GM23338 (cell line): ENCODE measurements at regions not wholly inside any gene's neighbourhood (a gene's known extent, or its start where the extent isn't known, plus 50 kb on each side); places are given as distances from the start of the nearest gene placed in this dataset.
"Not testable (repeated sequence)": the region's sequence is repeated elsewhere in the genome, so short reads cannot be mapped to it uniquely, and the experiment has no call there.

Experiments used
- ATAC-seq: fragments of 200-7000 bp; cut with Tn5 transposase; 3 replicates; pipeline ENCODE4 v1.9.1; 2020
- DNase-seq: peaks from one replicate; pipeline ENCODE4 v3.0.0-alpha.2; 2015; ENCODE audit warnings: low spot score
- H2AFZ ChIP-seq: fragments of 200-600 bp; sonication (generic); 2 replicates; pipeline ENCODE4 v1.8.0; 2016; ENCODE audit warnings: antibody characterized with exemption, mild to moderate bottlenecking, moderate library complexity
- H3F3A ChIP-seq: fragments of 200-600 bp; sonication (generic); replicated peaks from 2 replicates; pipeline ENCODE4 v1.8.0; 2017; ENCODE audit warnings: antibody characterized with exemption, mixed run types, low read depth
- H3K27ac ChIP-seq: fragments of 200-600 bp; sonication (generic); 2 replicates; pipeline ENCODE4 v1.6.1; 2016; ENCODE audit warnings: low read depth
- H3K27me3 ChIP-seq: fragments of 200-600 bp; sonication (generic); 2 replicates; pipeline ENCODE4 v1.8.0; 2016; ENCODE audit warnings: mild to moderate bottlenecking, mixed run types, moderate library complexity; ENCODE audit not compliant: insufficient read depth
- H3K36me3 ChIP-seq: fragments of 200-600 bp; sonication (generic); 2 replicates; pipeline ENCODE4 v1.8.0; 2016; ENCODE audit warnings: mild to moderate bottlenecking; ENCODE audit not compliant: insufficient read depth
- H3K4me1 ChIP-seq: fragments of 200-600 bp; sonication (generic); 2 replicates; pipeline ENCODE4 v1.8.0; 2016; ENCODE audit warnings: mild to moderate bottlenecking, moderate library complexity; ENCODE audit not compliant: insufficient read depth
- H3K4me2 ChIP-seq: fragments of 200-600 bp; sonication (generic); 2 replicates; pipeline ENCODE4 v1.7.1; 2017; ENCODE audit warnings: mixed run types
- H3K4me3 ChIP-seq: fragments of 200-600 bp; sonication (generic); 2 replicates; pipeline ENCODE4 v1.6.1; 2016; ENCODE audit warnings: mixed run types
- H3K79me2 ChIP-seq: fragments of 200-600 bp; sonication (generic); replicated peaks from 2 replicates; pipeline ENCODE4 v1.8.0; 2017; ENCODE audit warnings: mild to moderate bottlenecking; ENCODE audit not compliant: insufficient read depth
- H3K9me2 ChIP-seq: fragments of 200-600 bp; sonication (generic); 2 replicates; pipeline ENCODE4 v1.8.0; 2017; ENCODE audit not compliant: insufficient read depth
- H4K20me1 ChIP-seq: fragments of 200-600 bp; sonication (generic); replicated peaks from 2 replicates; pipeline ENCODE4 v1.8.0; 2017; ENCODE audit warnings: mild to moderate bottlenecking; ENCODE audit not compliant: insufficient read depth
- H3K27ac Mint-ChIP-seq: 2 replicates; pipeline ENCODE4 v1.8.0; 2020; ENCODE audit warnings: inconsistent platforms, mild to moderate bottlenecking, moderate library complexity, mixed read lengths
- H3K27me3 Mint-ChIP-seq: 3 replicates; pipeline ENCODE4 v1.8.0; 2022; ENCODE audit warnings: low read depth, mild to moderate bottlenecking, moderate library complexity, mixed read lengths, inconsistent platforms; ENCODE audit not compliant: insufficient read depth, poor library complexity
- H3K36me3 Mint-ChIP-seq: 3 replicates; pipeline ENCODE4 v1.8.0; 2021; ENCODE audit warnings: low read depth, mild to moderate bottlenecking, inconsistent platforms, moderate library complexity, mixed read lengths
- H3K4me1 Mint-ChIP-seq: 3 replicates; pipeline ENCODE4 v1.8.0; 2020; ENCODE audit warnings: mild to moderate bottlenecking, inconsistent platforms, mixed read lengths
- H3K4me3 Mint-ChIP-seq: 3 replicates; pipeline ENCODE4 v1.8.0; 2021; ENCODE audit warnings: moderate library complexity, mild to moderate bottlenecking, inconsistent platforms, mixed read lengths
- H3K9me3 Mint-ChIP-seq: 3 replicates; pipeline ENCODE4 v1.8.0; 2020; ENCODE audit warnings: moderate library complexity, mild to moderate bottlenecking, inconsistent platforms, mixed read lengths
- CTCF ChIP-seq, 2 experiments: fragments of 200-600 bp in 1 of 2; sonication (generic) in 1 of 2; conservative IDR thresholded peaks; 2 replicates each; pipeline versions ENCODE4 v1.5.1 to v1.6.1; 2016 to 2017; ENCODE audit warnings: antibody characterized with exemption in 2 of 2, low read depth in 2 of 2, mild to moderate bottlenecking in 2 of 2, moderate library complexity in 1 of 2
- ZNF114 ChIP-seq: fragments of 250-450 bp; sonication (Bioruptor Pico); IDR thresholded peaks from 2 replicates; pipeline ENCODE4 v1.5.0; 2020; ENCODE audit warnings: mild to moderate bottlenecking, moderate library complexity
- ZNF331 ChIP-seq: fragments of 250-450 bp; sonication (Bioruptor Pico); IDR thresholded peaks from 2 replicates; pipeline ENCODE4 v1.5.0; 2020; ENCODE audit warnings: low read depth, mild to moderate bottlenecking, moderate library complexity
- ZNF462 ChIP-seq: fragments of 250-450 bp; sonication (Bioruptor Pico); IDR thresholded peaks from 2 replicates; pipeline ENCODE4 v1.5.0; 2020; ENCODE audit warnings: mild to moderate bottlenecking, moderate library complexity

GRCh38 chr4:132809298-132810032 lies 339.6 kb upstream of the PCDH10 start:
- ATAC-seq, result peak; percentile 99
- H3K27me3 Mint-ChIP-seq, result peaks cover 1% of the 10 kb centered on the region
- H3K79me2 ChIP-seq, result no peaks in the 10 kb centered on the region
- DNase-seq, result peak; percentile 77
- no peak overlapping the region for H3K4me3 Mint-ChIP-seq
- no peaks in the 10 kb centered on the region for H3K27me3 ChIP-seq
- H3K27ac Mint-ChIP-seq, result no peak overlapping the region
- H3F3A ChIP-seq, result no peaks in the 10 kb centered on the region
- no peak for TF ChIP-seq ZNF331 (CRISPR knock-in tag)
- TF ChIP-seq CTCF (conservative IDR thresholded peaks at IDR 0.05; ENCODE audit: low read depth in 2 of 2), result peak; percentile 58 to 64
- no peak for TF ChIP-seq ZNF114 (CRISPR knock-in tag)
- TF ChIP-seq ZNF462 (CRISPR knock-in tag), result 0 out of 2 replicates have a peak, but pooled peaks have one; percentile 22
- H4K20me1 ChIP-seq, result no peaks in the 10 kb centered on the region
- no peaks in the 10 kb centered on the region for H3K36me3 ChIP-seq
- no peak overlapping the region for H3K4me2 ChIP-seq
- H3K9me3 Mint-ChIP-seq, result no peaks in the 10 kb centered on the region; the same call in 2 of the 3 replicates
- H3K4me3 ChIP-seq, result no peak overlapping the region
- peak overlapping the region; percentile 84 for H2AFZ ChIP-seq
- H3K27ac ChIP-seq, result no peak overlapping the region
- 0 out of 2 replicates have a peak, but pooled peaks cover 5% of the 10 kb centered on the region for H3K9me2 ChIP-seq
- H3K4me1 Mint-ChIP-seq, result no peaks in the 10 kb centered on the region
- H3K4me1 ChIP-seq, result no peaks in the 10 kb centered on the region
- H3K36me3 Mint-ChIP-seq, result no peaks in the 10 kb centered on the region

- not testable (repeated sequence) for H4K20me1 ChIP-seq, H3K4me2 ChIP-seq, H3K9me3 Mint-ChIP-seq, H3K4me3 ChIP-seq, H3F3A ChIP-seq, H3K36me3 Mint-ChIP-seq, H3K27me3 ChIP-seq, H3K27ac Mint-ChIP-seq, H3K27me3 Mint-ChIP-seq, H3K4me3 Mint-ChIP-seq, H3K9me2 ChIP-seq, H3K36me3 ChIP-seq, H3K4me1 ChIP-seq, DNase-seq, ATAC-seq, H3K79me2 ChIP-seq, H2AFZ ChIP-seq, H3K4me1 Mint-ChIP-seq, H3K27ac ChIP-seq
These were observed 336.0 kb upstream of the PCDH10 start for GRCh38 chr4:132813061-132813460.
